ENCODE measurements at regions not wholly inside any gene's neighbourhood (a gene's known extent, or its start where the extent isn't known, plus 50 kb on each side); places are given as distances from the start of the nearest gene placed in this dataset.

- no peak for DNase-seq
These were observed 311.8 kb downstream of the UTP18 start for GRCh38 chr17:51572115-51572514.
